Esophagus muscularis mucosa (tissue), 4 donors: ENCODE measurements at regions not wholly inside any gene's neighbourhood (a gene's known extent, or its start where the extent isn't known, plus 50 kb on each side); places are given as distances from the start of the nearest gene placed in this dataset.

Source experiments
- DNase-seq: peaks from one replicate; pipeline ENCODE4 v3.0.0-alpha.2; 2017; ENCODE audit errors: extremely low spot score
- H3K27ac ChIP-seq, 4 donors: fragments of 200-600 bp; sonication (generic); replicated peaks in 1 of 4; 1 replicate in 3 of 4; 2 replicates in 1 of 4; pipeline ENCODE4 v1.5.1; 2016 to 2019; ENCODE audit warnings: mild to moderate bottlenecking in 1 of 4
- H3K27me3 ChIP-seq, 4 donors: fragments of 200-600 bp; sonication (generic); one replicate each; pipeline versions ENCODE4 v1.5.1 to v1.6.0; 2016 to 2019
- H3K36me3 ChIP-seq, 4 donors: fragments of 200-600 bp; sonication (generic); one replicate each; pipeline ENCODE4 v1.5.1; 2016 to 2019
- H3K4me1 ChIP-seq, 4 donors: fragments of 200-600 bp; sonication (generic); one replicate each; pipeline ENCODE4 v1.5.1; 2016 to 2019
- H3K4me3 ChIP-seq, 4 donors: fragments of 200-600 bp; sonication (generic); 1 replicate in 2 of 4; 2 replicates in 2 of 4; pipeline ENCODE4 v1.5.1; 2016 to 2019; ENCODE audit warnings: mild to moderate bottlenecking in 4 of 4, moderate library complexity in 1 of 4
- H3K9me3 ChIP-seq, 4 donors: fragments of 200-600 bp; sonication (generic); 1 replicate in 3 of 4; 2 replicates in 1 of 4; pipeline ENCODE4 v1.5.1; 2016 to 2019
- EP300 ChIP-seq: sonication (generic); formaldehyde crosslinking; IDR thresholded peaks from one replicate; pipeline ENCODE4 v1.6.1; 2017; ENCODE audit warnings: antibody characterized with exemption
- POLR2A ChIP-seq: fragments of 450-650 bp; IDR thresholded peaks from one replicate; pipeline ENCODE4 v1.6.1; 2017; ENCODE audit warnings: antibody characterized with exemption, moderate library complexity, mild to moderate bottlenecking, low read depth
- POLR2AphosphoS5 ChIP-seq, 2 donors: sonication (generic); formaldehyde crosslinking; IDR thresholded peaks; one replicate each; pipeline ENCODE4 v1.6.1; 2017; ENCODE audit warnings: antibody characterized with exemption in 2 of 2
- WGBS: methylation state at CpG from one replicate; pipeline ENCODE4 v1.1.5; 2018; 5-methylcytosine and 5-hydroxymethylcytosine counted together
- intact Hi-C: fragments of 100-400 bp; cut with DNase I; formaldehyde crosslinking; loops from one replicate; pipeline ENCODE4 v1.15.1; 2023
- TF ChIP-seq, protein P1 (sequence below), 3 experiments: fragments of 200-600 bp in 2 of 3; fragments of 450-650 bp in 1 of 3; sonication (generic) in 2 of 3; IDR thresholded peaks; one replicate each; pipeline ENCODE4 v1.5.1; 2017 to 2019; ENCODE audit warnings: antibody characterized with exemption in 3 of 3, mild to moderate bottlenecking in 2 of 3, moderate library complexity in 1 of 3

DNA sequence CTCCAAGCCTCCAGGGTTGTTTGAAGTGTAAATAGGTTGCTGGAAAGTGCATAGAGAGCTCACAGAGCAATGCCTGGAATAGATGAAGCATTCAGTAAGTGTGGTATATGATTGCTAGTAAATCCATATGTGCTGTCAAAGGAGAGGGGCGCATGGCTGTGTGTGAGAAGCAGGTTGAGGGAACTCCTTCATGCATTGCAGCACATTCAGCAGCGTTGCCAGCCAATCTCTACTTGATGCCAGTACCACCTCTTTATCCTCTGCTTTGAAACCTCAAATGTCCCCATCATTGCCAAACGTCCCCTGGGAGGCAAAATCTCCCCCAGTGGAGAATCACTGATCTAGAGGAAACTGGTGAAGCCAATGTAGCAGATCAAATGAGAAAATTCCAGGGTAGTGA lies 82.7 kb upstream of the RALGAPA2 start:
- no peaks in the 10 kb centered on the region for H3K4me1 ChIP-seq
- peaks cover 0 to 20% (median 0%) of the 10 kb centered on the region in 4 donors for H3K27me3 ChIP-seq
- 60% methylated on average over 3 of the region's 3 CpGs for WGBS
- no peak for TF ChIP-seq POLR2AphosphoS5 (IDR thresholded peaks at IDR 0.05)
- TF ChIP-seq EP300: no peak
- TF ChIP-seq POLR2A: no peak
- TF ChIP-seq, protein P1, sequence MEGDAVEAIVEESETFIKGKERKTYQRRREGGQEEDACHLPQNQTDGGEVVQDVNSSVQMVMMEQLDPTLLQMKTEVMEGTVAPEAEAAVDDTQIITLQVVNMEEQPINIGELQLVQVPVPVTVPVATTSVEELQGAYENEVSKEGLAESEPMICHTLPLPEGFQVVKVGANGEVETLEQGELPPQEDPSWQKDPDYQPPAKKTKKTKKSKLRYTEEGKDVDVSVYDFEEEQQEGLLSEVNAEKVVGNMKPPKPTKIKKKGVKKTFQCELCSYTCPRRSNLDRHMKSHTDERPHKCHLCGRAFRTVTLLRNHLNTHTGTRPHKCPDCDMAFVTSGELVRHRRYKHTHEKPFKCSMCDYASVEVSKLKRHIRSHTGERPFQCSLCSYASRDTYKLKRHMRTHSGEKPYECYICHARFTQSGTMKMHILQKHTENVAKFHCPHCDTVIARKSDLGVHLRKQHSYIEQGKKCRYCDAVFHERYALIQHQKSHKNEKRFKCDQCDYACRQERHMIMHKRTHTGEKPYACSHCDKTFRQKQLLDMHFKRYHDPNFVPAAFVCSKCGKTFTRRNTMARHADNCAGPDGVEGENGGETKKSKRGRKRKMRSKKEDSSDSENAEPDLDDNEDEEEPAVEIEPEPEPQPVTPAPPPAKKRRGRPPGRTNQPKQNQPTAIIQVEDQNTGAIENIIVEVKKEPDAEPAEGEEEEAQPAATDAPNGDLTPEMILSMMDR (IDR thresholded peaks at IDR 0.05): no peak
- no peaks in the 10 kb centered on the region for H3K36me3 ChIP-seq
- no peaks in the 10 kb centered on the region for H3K9me3 ChIP-seq
- intact Hi-C loops: no loop called here
- DNase-seq: no peak
- H3K4me3 ChIP-seq: no peak overlapping the region
- no peak overlapping the region for H3K27ac ChIP-seq

DNA sequence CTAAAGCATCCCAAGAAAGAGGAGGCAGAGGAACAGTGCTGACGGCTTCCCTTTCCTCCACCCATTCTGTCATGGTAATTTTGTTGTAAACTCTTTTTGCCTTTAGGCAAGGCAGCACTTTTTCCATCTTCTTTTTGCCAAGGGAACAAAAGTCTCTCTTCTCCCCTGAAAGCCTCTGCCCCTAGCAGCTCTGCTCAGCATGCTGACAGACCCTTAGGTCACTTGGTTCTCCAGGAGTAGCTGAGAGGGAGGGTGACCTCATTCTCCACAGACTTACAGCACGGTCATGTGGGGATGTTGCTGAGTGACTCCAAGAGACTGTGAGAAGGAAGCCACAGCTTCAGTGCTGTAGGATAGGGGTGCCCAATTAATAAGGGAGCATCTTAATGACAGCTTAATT lies 81.1 kb upstream of the RALGAPA2 start:
- 74% methylated on average over 2 of the region's 2 CpGs for WGBS
- H3K9me3 ChIP-seq: no peaks in the 10 kb centered on the region
- H3K27me3 ChIP-seq: peaks cover 0 to 20% (median 0%) of the 10 kb centered on the region in 4 donors
- H3K4me1 ChIP-seq: no peaks in the 10 kb centered on the region
- DNase-seq: no peak
- H3K36me3 ChIP-seq: no peaks in the 10 kb centered on the region
- H3K27ac ChIP-seq: no peak overlapping the region
- intact Hi-C loops: no loop called here
- TF ChIP-seq POLR2A (no peak), POLR2AphosphoS5 (IDR thresholded peaks at IDR 0.05) (no peak), EP300 (no peak)
- TF ChIP-seq, protein P1 (IDR thresholded peaks at IDR 0.05): no peak
- no peak overlapping the region for H3K4me3 ChIP-seq

DNA sequence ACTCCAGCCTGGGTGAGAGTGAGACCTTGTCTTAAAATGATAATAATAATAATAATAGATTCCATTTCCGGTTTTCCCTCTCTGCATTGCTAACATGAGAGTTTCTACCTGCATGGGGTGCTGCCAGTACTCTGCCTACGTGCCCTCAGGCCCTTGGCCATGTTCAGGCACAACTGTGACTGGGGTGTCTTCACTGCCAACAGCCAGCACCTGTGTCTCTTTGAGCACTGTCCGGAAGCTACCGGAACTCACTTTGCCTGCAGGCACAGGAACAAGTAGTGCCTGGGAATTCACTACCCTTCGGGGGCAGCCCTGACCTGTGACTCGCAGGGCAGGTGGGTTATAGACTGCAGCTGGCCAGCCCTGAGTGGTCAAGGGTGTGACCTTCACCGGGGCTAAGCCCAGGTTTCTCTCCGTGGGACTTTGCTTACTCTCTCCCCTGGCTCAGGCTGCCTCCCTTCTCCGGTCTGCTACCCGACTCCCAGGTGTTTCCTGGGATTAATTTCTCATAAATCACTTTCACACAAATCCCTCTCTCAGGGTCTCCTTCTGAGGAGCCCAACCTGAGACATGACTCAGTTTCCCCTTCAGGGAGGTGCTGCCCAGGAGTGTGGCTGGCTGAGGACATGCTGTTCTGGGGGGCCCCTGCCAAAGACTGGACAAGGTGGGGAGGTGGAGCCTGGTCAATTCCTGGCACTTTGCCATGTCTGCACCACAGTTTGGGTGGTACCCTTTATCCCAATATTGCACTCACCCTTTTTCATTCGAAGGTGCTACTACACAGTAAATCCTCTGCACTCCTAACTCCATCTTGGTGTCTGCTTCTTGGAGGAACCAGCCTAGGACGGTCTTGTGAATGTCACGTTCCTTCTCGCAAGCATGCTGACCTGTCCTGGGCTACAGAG lies 79.5 kb upstream of the RALGAPA2 start:
- no peak for DNase-seq
- Histone ChIP-seq H3K27me3 (peaks cover 0 to 20% (median 0%) of the 10 kb centered on the region in 4 donors), H3K4me3 (no peak overlapping the region), H3K4me1 (no peaks in the 10 kb centered on the region), H3K27ac (no peak overlapping the region), H3K9me3 (no peaks in the 10 kb centered on the region), H3K36me3 (no peaks in the 10 kb centered on the region)
- no peak for TF ChIP-seq EP300
- TF ChIP-seq, protein P1 (IDR thresholded peaks at IDR 0.05): no peak
- no peak for TF ChIP-seq POLR2A
- TF ChIP-seq POLR2AphosphoS5 (IDR thresholded peaks at IDR 0.05): no peak
- intact Hi-C loops: no loop called here
- WGBS: 74% methylated on average over 12 of the region's 14 CpGs

DNA sequence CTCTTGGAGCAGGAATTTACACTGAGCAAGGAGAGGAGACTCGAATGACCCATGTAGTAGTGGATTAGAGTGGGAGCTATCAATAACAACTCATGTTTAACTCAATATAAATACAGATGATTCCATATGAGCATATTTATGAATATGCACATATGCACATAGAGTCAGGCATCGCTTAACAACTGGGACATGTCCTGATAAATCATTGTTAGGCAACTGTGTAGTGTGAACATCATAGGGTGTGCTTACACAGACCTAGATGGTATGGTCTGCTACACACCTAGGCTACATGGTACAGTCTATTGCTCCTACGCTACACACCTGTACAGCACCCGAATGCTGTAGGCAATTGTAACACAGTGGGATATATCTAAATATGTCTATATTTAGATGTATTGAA lies 75.9 kb upstream of the RALGAPA2 start:
- DNase-seq: no peak
- TF ChIP-seq POLR2A: no peak
- no peak for TF ChIP-seq POLR2AphosphoS5 (IDR thresholded peaks at IDR 0.05)
- TF ChIP-seq, protein P1 (IDR thresholded peaks at IDR 0.05): no peak
- TF ChIP-seq EP300: no peak
- H3K9me3 ChIP-seq: no peaks in the 10 kb centered on the region
- peaks cover 0 to 12% (median 0%) of the 10 kb centered on the region in 4 donors for H3K27me3 ChIP-seq
- no peak overlapping the region for H3K27ac ChIP-seq
- intact Hi-C loops: no loop called here
- no peaks in the 10 kb centered on the region for H3K36me3 ChIP-seq
- 80% methylated on average over 4 of the region's 4 CpGs for WGBS
- no peaks in the 10 kb centered on the region for H3K4me1 ChIP-seq
- H3K4me3 ChIP-seq: no peak overlapping the region
